Neural cell (in vitro differentiated cells): ENCODE measurements at regions not wholly inside any gene's neighbourhood (a gene's known extent, or its start where the extent isn't known, plus 50 kb on each side); places are given as distances from the start of the nearest gene placed in this dataset.

Experiments used
- H2AFZ ChIP-seq: fragments of 200-600, 300-800 bp; sonication (generic), shearing (Covaris generic); 2 replicates; pipeline ENCODE4 v1.6.0; 2014; ENCODE audit warnings: low read depth, mild to moderate bottlenecking, antibody characterized with exemption, low read length, moderate library complexity
- H3F3A ChIP-seq: fragments of 200-600 bp; shearing (Covaris generic); 2 replicates; pipeline ENCODE4 v1.6.1; 2016; ENCODE audit warnings: mild to moderate bottlenecking, moderate library complexity, mixed read lengths, antibody characterized with exemption, low read length; ENCODE audit not compliant: insufficient read depth, poor library complexity, severe bottlenecking
- H3K27ac ChIP-seq: fragments of 200-600, 300-800 bp; sonication (generic), shearing (Covaris generic); 2 replicates; pipeline ENCODE4 v1.5.1; 2014; ENCODE audit warnings: mild to moderate bottlenecking, low read length, moderate library complexity
- H3K27me3 ChIP-seq: fragments of 300-800, 200-600 bp; sonication (generic), shearing (Covaris generic); 2 replicates; pipeline ENCODE4 v1.6.0; 2014; ENCODE audit warnings: mild to moderate bottlenecking, low read depth, low read length, moderate library complexity; ENCODE audit not compliant: insufficient read depth
- H3K36me3 ChIP-seq: fragments of 300-800, 200-600 bp; sonication (generic), shearing (Covaris generic); 2 replicates; pipeline ENCODE4 v1.5.1; 2014; ENCODE audit warnings: mild to moderate bottlenecking, antibody characterized with exemption, low read length, moderate library complexity; ENCODE audit not compliant: insufficient read depth
- H3K4me2 ChIP-seq: fragments of 300-800, 200-600 bp; sonication (generic), shearing (Covaris generic); 2 replicates; pipeline ENCODE4 v1.6.0; 2014; ENCODE audit warnings: mild to moderate bottlenecking, low read length
- H3K4me3 ChIP-seq: fragments of 300-800, 200-600 bp; sonication (generic), shearing (Covaris generic); 2 replicates; pipeline ENCODE4 v1.5.1; 2014; ENCODE audit warnings: mild to moderate bottlenecking, low read length, moderate library complexity
- H3K79me2 ChIP-seq: fragments of 200-600 bp; shearing (Covaris generic); replicated peaks from 2 replicates; pipeline ENCODE4 v1.6.0; 2014; ENCODE audit warnings: mild to moderate bottlenecking, low read length, moderate library complexity; ENCODE audit not compliant: insufficient read depth
- H3K9ac ChIP-seq: fragments of 300-800, 200-600 bp; sonication (generic), shearing (Covaris generic); 2 replicates; pipeline ENCODE4 v1.6.1; 2016; ENCODE audit warnings: mild to moderate bottlenecking, low read length, mixed read lengths
- H3K9me2 ChIP-seq: fragments of 200-600 bp; shearing (Covaris generic); 2 replicates; pipeline ENCODE4 v1.6.1; 2016; ENCODE audit warnings: mild to moderate bottlenecking, low read length, mixed read lengths; ENCODE audit not compliant: insufficient read depth
- H3K9me3 ChIP-seq: fragments of 200-600, 300-800 bp; sonication (generic), shearing (Covaris generic); 2 replicates; pipeline ENCODE4 v1.6.1; 2016; ENCODE audit warnings: mild to moderate bottlenecking, mixed run types, low read length, moderate library complexity, mixed read lengths
- H4K20me1 ChIP-seq: fragments of 200-600 bp; shearing (Covaris generic); 2 replicates; pipeline ENCODE4 v1.6.1; 2016; ENCODE audit warnings: mild to moderate bottlenecking, mixed run types; ENCODE audit not compliant: insufficient read depth
- EP300 ChIP-seq: fragments of 450-650 bp; conservative IDR thresholded peaks from 2 replicates; pipeline ENCODE4 v1.6.1; 2014; ENCODE audit warnings: antibody characterized with exemption, mild to moderate bottlenecking, moderate library complexity; ENCODE audit not compliant: poor library complexity, severe bottlenecking
- EZH2 ChIP-seq: fragments of 200-600, 300-800 bp; shearing (Covaris generic), sonication (generic); IDR thresholded peaks from 2 replicates; pipeline ENCODE4 v1.6.1; 2014; ENCODE audit warnings: antibody characterized with exemption, low read length, borderline replicate concordance, mild to moderate bottlenecking; ENCODE audit not compliant: insufficient read depth, poor library complexity, severe bottlenecking
- MXI1 ChIP-seq: fragments of 450-650 bp; conservative IDR thresholded peaks from 2 replicates; pipeline ENCODE4 v1.6.1; 2014; ENCODE audit warnings: antibody characterized with exemption, mild to moderate bottlenecking; ENCODE audit not compliant: poor library complexity, severe bottlenecking
- POLR2AphosphoS5 ChIP-seq: IDR thresholded peaks from 2 replicates; pipeline ENCODE4 v1.6.1; 2012
- RAD21 ChIP-seq: fragments of 450-650 bp; conservative IDR thresholded peaks from 2 replicates; pipeline ENCODE4 v1.6.1; 2014; ENCODE audit warnings: antibody characterized with exemption, mild to moderate bottlenecking, moderate library complexity
- SMC3 ChIP-seq: fragments of 450-650 bp; conservative IDR thresholded peaks from 2 replicates; pipeline ENCODE4 v1.6.1; 2014; ENCODE audit warnings: antibody characterized with exemption, mild to moderate bottlenecking, moderate library complexity; ENCODE audit not compliant: poor library complexity
- TAF1 ChIP-seq: IDR thresholded peaks from 2 replicates; pipeline ENCODE4 v1.6.1; 2012; ENCODE audit warnings: low read depth
- TF ChIP-seq, protein P1 (sequence below): fragments of 450-650 bp; IDR thresholded peaks from 2 replicates; pipeline ENCODE4 v1.5.1; 2014; ENCODE audit warnings: antibody characterized with exemption, mild to moderate bottlenecking, moderate library complexity; ENCODE audit not compliant: poor library complexity, severe bottlenecking
- TF ChIP-seq, protein P2 (sequence below): IDR thresholded peaks from 2 replicates; pipeline ENCODE4 v1.6.1; 2012; ENCODE audit warnings: borderline replicate concordance

DNA sequence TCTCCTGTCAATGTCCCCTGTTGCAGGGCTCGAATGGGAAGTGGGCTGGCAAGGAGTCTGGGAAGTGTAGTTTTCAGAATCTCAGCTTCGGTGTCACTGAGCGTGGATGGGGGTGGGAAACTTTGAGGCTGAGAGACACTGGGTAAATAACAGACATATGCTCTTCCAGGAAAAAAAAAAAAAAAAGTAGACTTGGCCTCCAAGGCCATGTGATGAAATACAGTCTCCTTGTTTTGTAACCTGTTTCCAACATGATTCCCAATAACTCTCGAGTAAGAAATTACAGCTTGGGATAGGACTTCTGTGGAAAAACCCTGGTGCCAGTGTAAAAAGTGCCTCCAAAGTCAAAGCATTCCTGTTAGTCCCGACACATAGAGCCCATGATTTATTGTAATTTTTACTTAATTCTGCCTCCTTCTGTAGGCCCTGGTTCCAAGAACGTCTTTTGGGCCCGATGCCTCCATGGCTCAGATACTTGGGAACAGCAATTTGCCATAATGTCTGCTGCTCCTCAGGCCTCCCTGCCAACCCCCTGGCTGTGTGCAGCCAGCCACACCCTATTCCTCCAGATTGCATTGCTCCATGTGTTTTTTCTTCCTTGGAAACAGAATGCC, 119.5 kb upstream of the TNC start:
- Histone ChIP-seq H3K79me2 (no peaks in the 10 kb centered on the region), H3K4me3 (no peak overlapping the region), H3K36me3 (no peaks in the 10 kb centered on the region)

DNA sequence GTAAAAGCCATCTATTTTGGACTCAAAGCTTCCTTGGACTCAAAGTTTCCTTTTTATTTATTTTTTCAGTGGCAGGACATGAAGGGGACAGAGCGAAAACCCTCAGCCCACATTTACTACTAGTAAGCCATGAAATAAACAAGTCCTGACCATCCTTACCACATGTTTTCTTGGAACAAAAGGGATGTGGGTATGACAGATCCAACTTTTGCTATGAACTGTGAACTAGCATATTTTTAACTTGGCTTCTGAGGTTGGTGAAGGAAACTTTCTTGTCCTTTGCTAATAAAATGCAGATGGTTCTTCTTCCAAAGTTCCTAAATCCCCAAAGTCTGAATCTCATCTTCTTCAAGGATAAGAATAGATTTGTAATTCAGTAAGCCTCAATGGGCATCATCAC, 122.7 kb upstream of the TNC start:
- Histone ChIP-seq H3K27me3 (no peaks in the 10 kb centered on the region), H3K4me3 (no peak overlapping the region), H3K27ac (no peak overlapping the region), H4K20me1 (no peaks in the 10 kb centered on the region), H2AFZ (no peak overlapping the region), H3K4me2 (no peak overlapping the region), H3K9me3 (no peaks in the 10 kb centered on the region), H3K36me3 (no peaks in the 10 kb centered on the region), H3K9me2 (no peaks in the 10 kb centered on the region), H3K9ac (no peak overlapping the region), H3F3A (no peaks in the 10 kb centered on the region), H3K79me2 (no peaks in the 10 kb centered on the region)
- no peak for TF ChIP-seq EP300
- no peak for TF ChIP-seq POLR2AphosphoS5
- TF ChIP-seq, protein P1, sequence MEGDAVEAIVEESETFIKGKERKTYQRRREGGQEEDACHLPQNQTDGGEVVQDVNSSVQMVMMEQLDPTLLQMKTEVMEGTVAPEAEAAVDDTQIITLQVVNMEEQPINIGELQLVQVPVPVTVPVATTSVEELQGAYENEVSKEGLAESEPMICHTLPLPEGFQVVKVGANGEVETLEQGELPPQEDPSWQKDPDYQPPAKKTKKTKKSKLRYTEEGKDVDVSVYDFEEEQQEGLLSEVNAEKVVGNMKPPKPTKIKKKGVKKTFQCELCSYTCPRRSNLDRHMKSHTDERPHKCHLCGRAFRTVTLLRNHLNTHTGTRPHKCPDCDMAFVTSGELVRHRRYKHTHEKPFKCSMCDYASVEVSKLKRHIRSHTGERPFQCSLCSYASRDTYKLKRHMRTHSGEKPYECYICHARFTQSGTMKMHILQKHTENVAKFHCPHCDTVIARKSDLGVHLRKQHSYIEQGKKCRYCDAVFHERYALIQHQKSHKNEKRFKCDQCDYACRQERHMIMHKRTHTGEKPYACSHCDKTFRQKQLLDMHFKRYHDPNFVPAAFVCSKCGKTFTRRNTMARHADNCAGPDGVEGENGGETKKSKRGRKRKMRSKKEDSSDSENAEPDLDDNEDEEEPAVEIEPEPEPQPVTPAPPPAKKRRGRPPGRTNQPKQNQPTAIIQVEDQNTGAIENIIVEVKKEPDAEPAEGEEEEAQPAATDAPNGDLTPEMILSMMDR, result no peak
- TF ChIP-seq EZH2, result no peak
- no peak for TF ChIP-seq MXI1
- TF ChIP-seq TAF1, result no peak
- TF ChIP-seq, protein P2, sequence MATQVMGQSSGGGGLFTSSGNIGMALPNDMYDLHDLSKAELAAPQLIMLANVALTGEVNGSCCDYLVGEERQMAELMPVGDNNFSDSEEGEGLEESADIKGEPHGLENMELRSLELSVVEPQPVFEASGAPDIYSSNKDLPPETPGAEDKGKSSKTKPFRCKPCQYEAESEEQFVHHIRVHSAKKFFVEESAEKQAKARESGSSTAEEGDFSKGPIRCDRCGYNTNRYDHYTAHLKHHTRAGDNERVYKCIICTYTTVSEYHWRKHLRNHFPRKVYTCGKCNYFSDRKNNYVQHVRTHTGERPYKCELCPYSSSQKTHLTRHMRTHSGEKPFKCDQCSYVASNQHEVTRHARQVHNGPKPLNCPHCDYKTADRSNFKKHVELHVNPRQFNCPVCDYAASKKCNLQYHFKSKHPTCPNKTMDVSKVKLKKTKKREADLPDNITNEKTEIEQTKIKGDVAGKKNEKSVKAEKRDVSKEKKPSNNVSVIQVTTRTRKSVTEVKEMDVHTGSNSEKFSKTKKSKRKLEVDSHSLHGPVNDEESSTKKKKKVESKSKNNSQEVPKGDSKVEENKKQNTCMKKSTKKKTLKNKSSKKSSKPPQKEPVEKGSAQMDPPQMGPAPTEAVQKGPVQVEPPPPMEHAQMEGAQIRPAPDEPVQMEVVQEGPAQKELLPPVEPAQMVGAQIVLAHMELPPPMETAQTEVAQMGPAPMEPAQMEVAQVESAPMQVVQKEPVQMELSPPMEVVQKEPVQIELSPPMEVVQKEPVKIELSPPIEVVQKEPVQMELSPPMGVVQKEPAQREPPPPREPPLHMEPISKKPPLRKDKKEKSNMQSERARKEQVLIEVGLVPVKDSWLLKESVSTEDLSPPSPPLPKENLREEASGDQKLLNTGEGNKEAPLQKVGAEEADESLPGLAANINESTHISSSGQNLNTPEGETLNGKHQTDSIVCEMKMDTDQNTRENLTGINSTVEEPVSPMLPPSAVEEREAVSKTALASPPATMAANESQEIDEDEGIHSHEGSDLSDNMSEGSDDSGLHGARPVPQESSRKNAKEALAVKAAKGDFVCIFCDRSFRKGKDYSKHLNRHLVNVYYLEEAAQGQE, result no peak
- TF ChIP-seq SMC3, result no peak
- TF ChIP-seq RAD21, result no peak

More for the DNA sequence above, 119.5 kb upstream of the TNC start:
- Histone ChIP-seq H3K9me2 (no peaks in the 10 kb centered on the region), H4K20me1 (no peaks in the 10 kb centered on the region), H3F3A (no peaks in the 10 kb centered on the region), H3K27ac (no peak overlapping the region), H3K9ac (no peak overlapping the region), H2AFZ (no peak overlapping the region), H3K9me3 (no peaks in the 10 kb centered on the region), H3K27me3 (no peaks in the 10 kb centered on the region), H3K4me2 (no peak overlapping the region)
- TF ChIP-seq, protein P2, result no peak
- TF ChIP-seq, protein P1, result no peak
- TF ChIP-seq EP300, result no peak
- no peak for TF ChIP-seq MXI1
- no peak for TF ChIP-seq RAD21
- no peak for TF ChIP-seq TAF1
- no peak for TF ChIP-seq SMC3
- no peak for TF ChIP-seq EZH2
- TF ChIP-seq POLR2AphosphoS5, result no peak
